IMR-90 (cell line): ENCODE measurements at regions not wholly inside any gene's neighbourhood (a gene's known extent, or its start where the extent isn't known, plus 50 kb on each side); places are given as distances from the start of the nearest gene placed in this dataset. TPM values are rescaled to one million over a fixed set of nuclear protein-coding genes. Genes with fewer than 3 reads are reported as not detected.
"Not testable (repeated sequence)": the region's sequence is repeated elsewhere in the genome, so short reads cannot be mapped to it uniquely, and the experiment has no call there.

Experiments used
- ATAC-seq: fragments of 200-7000 bp; cut with Tn5 transposase; 2 replicates; pipeline ENCODE4 v1.9.1; 2020; ENCODE audit warnings: low read depth, mild to moderate bottlenecking, moderate library complexity
- BruUV-seq: library from RNA; stranded (reverse); fragments of 400-500 nt; replicated peaks from 2 replicates; lab custom pipeline; 2021; lab: Mats Ljungman, UMichigan
- CTCF ChIA-PET: fragments of 300-600 bp; formaldehyde crosslinking; extraction: SDS; loops from one replicate; lab custom pipeline; 2021; ENCODE audit warnings: antibody characterized with exemption; lab: Yijun Ruan, JAX
- POLR2A ChIA-PET: fragments of 300-600 bp; sonication (Branson Sonifier 250); formaldehyde crosslinking; loops from one replicate; lab custom pipeline; 2022; ENCODE audit warnings: antibody characterized with exemption; ENCODE audit not compliant: unreplicated experiment; lab: Charles Lee
- DNase-seq: peaks from one replicate; pipeline ENCODE4 v3.0.0; 2013
- H2AFZ ChIP-seq: replicated peaks from 2 replicates; pipeline ENCODE3; 2013; ENCODE audit warnings: low read length, mild to moderate bottlenecking; ENCODE audit not compliant: poor library complexity
- H2AK5ac ChIP-seq: 2 replicates; pipeline ENCODE4 v1.6.1; 2013; ENCODE audit warnings: low read depth, low read length, inconsistent platforms
- H2AK9ac ChIP-seq: replicated peaks from 2 replicates; pipeline ENCODE3; 2013; ENCODE audit warnings: mild to moderate bottlenecking, low read depth, low read length, moderate library complexity; ENCODE audit not compliant: poor library complexity
- H2BK120ac ChIP-seq: 2 replicates; pipeline ENCODE4 v1.6.1; 2013; ENCODE audit warnings: low read depth, low read length, inconsistent platforms
- H2BK15ac ChIP-seq: 3 replicates; pipeline ENCODE4 v1.6.1; 2013; ENCODE audit warnings: low read depth, low read length, inconsistent platforms
- H2BK20ac ChIP-seq: 2 replicates; pipeline ENCODE4 v1.6.1; 2013; ENCODE audit warnings: low read depth, mild to moderate bottlenecking, inconsistent platforms, low read length, moderate library complexity
- H2BK5ac ChIP-seq: 2 replicates; pipeline ENCODE4 v1.6.1; 2013; ENCODE audit warnings: mild to moderate bottlenecking, low read depth, low read length, inconsistent platforms; ENCODE audit not compliant: poor library complexity, severe bottlenecking
- H3K14ac ChIP-seq: replicated peaks from 2 replicates; pipeline ENCODE4 v1.6.1; 2013; ENCODE audit warnings: low read depth, low read length, inconsistent platforms
- H3K18ac ChIP-seq: 2 replicates; pipeline ENCODE4 v1.6.1; 2013; ENCODE audit warnings: low read depth, low read length, control low read depth
- H3K23ac ChIP-seq: 2 replicates; pipeline ENCODE4 v1.6.1; 2013; ENCODE audit warnings: low read depth, low read length, inconsistent platforms
- H3K27ac ChIP-seq: 2 replicates; pipeline ENCODE4 v1.5.1; 2013; ENCODE audit warnings: mild to moderate bottlenecking, control low read depth, low read length; ENCODE audit not compliant: insufficient read depth
- H3K27me3 ChIP-seq: 2 replicates; pipeline ENCODE4 v1.6.1; 2013; ENCODE audit warnings: low read length; ENCODE audit not compliant: control insufficient read depth, insufficient read depth
- H3K36me3 ChIP-seq: 2 replicates; pipeline ENCODE4 v1.6.1; 2013; ENCODE audit warnings: low read length, mixed read lengths; ENCODE audit not compliant: control insufficient read depth, insufficient read depth
- H3K4ac ChIP-seq: 2 replicates; pipeline ENCODE4 v1.6.1; 2013; ENCODE audit warnings: low read depth, low read length, inconsistent platforms
- H3K4me1 ChIP-seq: 2 replicates; pipeline ENCODE4 v1.6.1; 2013; ENCODE audit warnings: low read length, mixed read lengths; ENCODE audit not compliant: control insufficient read depth, insufficient read depth
- H3K4me2 ChIP-seq: 2 replicates; pipeline ENCODE4 v1.6.1; 2013; ENCODE audit warnings: low read depth, mild to moderate bottlenecking, control low read depth, low read length, moderate library complexity
- H3K4me3 ChIP-seq: 2 replicates; pipeline ENCODE4 v1.5.1; 2013; ENCODE audit warnings: low read depth, mild to moderate bottlenecking, control low read depth, low read length, moderate library complexity; ENCODE audit not compliant: insufficient read depth
- H3K56ac ChIP-seq: 2 replicates; pipeline ENCODE4 v1.6.1; 2013; ENCODE audit warnings: low read length, inconsistent platforms; ENCODE audit not compliant: insufficient read depth; ENCODE audit errors: extremely low read depth
- H3K79me1 ChIP-seq, 2 experiments: 2 replicates each; pipeline ENCODE4 v1.6.1; 2013; ENCODE audit warnings: low read length in 2 of 2, inconsistent platforms in 1 of 2, low read depth in 1 of 2
- H3K9ac ChIP-seq: 2 replicates; pipeline ENCODE4 v1.6.1; 2013; ENCODE audit warnings: low read depth, low read length, control low read depth
- H3K9me1 ChIP-seq: 2 replicates; pipeline ENCODE4 v1.6.1; 2013; ENCODE audit warnings: low read length, inconsistent platforms; ENCODE audit not compliant: insufficient read depth
- H3K9me3 ChIP-seq: 2 replicates; pipeline ENCODE4 v1.6.1; 2013; ENCODE audit warnings: low read length; ENCODE audit not compliant: control insufficient read depth, insufficient read depth
- H4K20me1 ChIP-seq: 2 replicates; pipeline ENCODE4 v1.6.1; 2013; ENCODE audit warnings: low read length, inconsistent platforms; ENCODE audit not compliant: insufficient read depth
- H4K5ac ChIP-seq: 2 replicates; pipeline ENCODE4 v1.6.1; 2013; ENCODE audit warnings: mild to moderate bottlenecking, low read depth, low read length, control low read depth
- H4K8ac ChIP-seq, 2 experiments: 2 replicates each; pipeline ENCODE4 v1.6.1; 2013; ENCODE audit warnings: low read depth in 2 of 2, low read length in 2 of 2, control low read depth in 1 of 2, inconsistent platforms in 1 of 2
- H4K91ac ChIP-seq: 2 replicates; pipeline ENCODE4 v1.6.1; 2013; ENCODE audit warnings: low read depth, low read length, inconsistent platforms; ENCODE audit not compliant: insufficient read depth
- WGBS, 2 experiments: methylation state at CpG; one replicate each; pipeline versions ENCODE4 v1.1.5 to v1.1.7; 2013; ENCODE audit warnings: missing lambda C conversion rate in 2 of 2; ENCODE audit not compliant: insufficient read length in 1 of 2; ENCODE audit errors: extremely low coverage in 2 of 2; 5-methylcytosine and 5-hydroxymethylcytosine counted together
- dilution Hi-C: fragments of 300-500 bp; cut with HindIII; formaldehyde crosslinking; loops from one replicate; pipeline ENCODE4 v1.14.3; 2018; ENCODE audit warnings: low sequenced_read_pairs; ENCODE audit not compliant: unreplicated experiment
- in situ Hi-C: fragments of 300-500 bp; cut with MboI; formaldehyde crosslinking; loops from 3 replicates; pipeline ENCODE4 v1.14.3; 2019; ENCODE audit warnings: low sequenced_read_pairs, inconsistent platforms, mixed read lengths
- intact Hi-C: fragments of 100-400 bp; cut with micrococcal nuclease; formaldehyde crosslinking; loops from 2 replicates; pipeline ENCODE4 v1.10.0; 2022
- microRNA-seq, 2 experiments: library from miRNA; stranded (forward) in 1 of 2; unstranded in 1 of 2; fragments of 10-50 nt in 1 of 2; fragments of <30 nt in 1 of 2; gene quantifications in 1 of 2; microRNA quantifications in 1 of 2; one replicate each; pipeline versions ENCODE3 to v1.1.0; 2013 to 2020; ENCODE audit not compliant: insufficient read depth in 1 of 2, insufficient read length in 1 of 2, unreplicated experiment in 1 of 2
- small RNA-seq, 5 experiments: library from RNA; depleted of rRNA; stranded (forward); fragments of <200 nt; gene quantifications; one replicate each; pipeline ENCODE3, GENCODE V24; 2012

DNA sequence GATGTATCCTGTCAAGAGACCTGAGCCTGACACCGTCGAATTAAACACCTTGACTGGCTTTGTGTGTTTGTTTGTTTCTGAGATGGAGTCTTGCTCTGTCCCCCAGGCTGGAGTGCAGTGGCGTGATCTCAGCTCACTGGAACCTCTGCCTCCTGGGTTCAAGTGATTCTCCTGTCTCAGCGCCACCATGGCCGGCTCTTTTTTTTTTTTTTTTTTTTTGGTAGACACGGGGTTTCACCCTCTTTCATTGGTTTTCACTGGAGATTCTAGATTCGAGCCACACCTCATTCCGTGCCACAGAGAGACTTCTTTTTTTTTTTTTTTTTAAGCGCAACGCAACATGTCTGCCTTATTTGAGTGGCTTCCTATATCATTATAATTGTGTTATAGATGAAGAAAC lies 2054.7 kb upstream of the TPTE start:
- H3K18ac ChIP-seq, H4K5ac ChIP-seq, H2AK9ac ChIP-seq, H2AFZ ChIP-seq, POLR2A ChIA-PET, H3K4me2 ChIP-seq, H3K9me3 ChIP-seq, intact Hi-C loops, H3K14ac ChIP-seq, H2AK5ac ChIP-seq, H2BK5ac ChIP-seq, H2BK20ac ChIP-seq, BruUV-seq, H3K4me3 ChIP-seq, H3K9me1 ChIP-seq, H3K36me3 ChIP-seq, ATAC-seq, DNase-seq, H4K20me1 ChIP-seq, H3K23ac ChIP-seq, H3K4me1 ChIP-seq, in situ Hi-C loops, H3K4ac ChIP-seq, H3K79me1 ChIP-seq, H3K56ac ChIP-seq, CTCF ChIA-PET, H4K91ac ChIP-seq, H3K9ac ChIP-seq, dilution Hi-C loops, H2BK15ac ChIP-seq, H3K27ac ChIP-seq, H4K8ac ChIP-seq, H3K27me3 ChIP-seq, H2BK120ac ChIP-seq: not testable (repeated sequence)
- WGBS, 2 experiments = no CpG with 5 or more reads among the region's 10 CpGs

Small RNAs in the stretch of these regions (microRNA-seq; reads per million reads assigned to microRNA genes)
- 0 reads per million in 2 experiments for gene MIR6724-3 (ENCODE audit: insufficient read depth in 1 of 2, insufficient read length in 1 of 2, unreplicated experiment in 1 of 2)
- 0 reads per million in 2 experiments for gene MIR6724-4 (ENCODE audit: insufficient read depth in 1 of 2, insufficient read length in 1 of 2, unreplicated experiment in 1 of 2)
- gene RF01518 (ENCODE audit: insufficient read depth, insufficient read length) = not detected
- not detected for gene RNA5-8SN2 (ENCODE audit: insufficient read depth, insufficient read length)

Small RNAs in the stretch of these regions (small RNA-seq; reads per million reads assigned to genes)
- gene MIR6724-3 = 0 reads per million in 5 experiments
- gene MIR6724-4 = 0 reads per million in 5 experiments
- 0 reads per million in 5 experiments for gene RF01518
- gene RNA5-8SN2 = 0 reads per million in 5 experiments
